Stimulated activated CD4-positive, alpha-beta T cell treated with anti-CD3 and anti-CD28 coated beads, Interleukin-2, amount 100 ng/mL, for 4 hours (primary cell): ENCODE measurements at regions not wholly inside any gene's neighbourhood (a gene's known extent, or its start where the extent isn't known, plus 50 kb on each side); places are given as distances from the start of the nearest gene placed in this dataset.
"Not testable (repeated sequence)": the region's sequence is repeated elsewhere in the genome, so short reads cannot be mapped to it uniquely, and the experiment has no call there.

Source experiments
- DNase-seq: peaks from one replicate; pipeline ENCODE4 v3.0.0-alpha.2; 2020; ENCODE audit warnings: low read depth

DNA sequence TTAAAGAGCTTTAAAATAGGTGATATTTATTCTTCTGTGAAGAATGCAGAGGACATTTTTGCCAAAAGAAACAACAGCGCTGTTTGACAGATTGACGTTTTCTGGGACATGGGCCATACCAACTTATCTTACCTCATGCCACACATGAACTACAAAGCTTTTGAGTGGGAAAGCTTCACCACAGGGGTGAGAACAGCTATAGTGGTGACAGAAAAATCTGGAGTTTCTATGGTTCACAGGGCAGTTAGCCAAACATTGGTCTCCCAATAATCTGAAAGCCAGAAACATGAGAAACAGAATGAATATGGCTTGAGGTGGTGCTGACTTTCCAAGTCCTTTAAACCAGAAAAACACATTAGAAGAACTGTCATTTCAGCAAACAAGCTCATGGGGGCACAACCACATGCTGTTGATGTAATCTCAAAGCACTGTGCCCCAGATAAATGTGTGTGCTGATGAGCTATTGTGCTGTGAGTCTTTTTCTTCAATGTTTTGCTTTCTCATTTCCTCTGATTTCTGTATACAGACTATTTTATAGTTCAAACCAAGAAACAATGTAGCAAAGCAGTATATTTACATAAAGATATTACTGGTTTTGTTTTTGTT is 905.4 kb downstream of the SLC16A7 start:
- DNase-seq, result no peak

DNA sequence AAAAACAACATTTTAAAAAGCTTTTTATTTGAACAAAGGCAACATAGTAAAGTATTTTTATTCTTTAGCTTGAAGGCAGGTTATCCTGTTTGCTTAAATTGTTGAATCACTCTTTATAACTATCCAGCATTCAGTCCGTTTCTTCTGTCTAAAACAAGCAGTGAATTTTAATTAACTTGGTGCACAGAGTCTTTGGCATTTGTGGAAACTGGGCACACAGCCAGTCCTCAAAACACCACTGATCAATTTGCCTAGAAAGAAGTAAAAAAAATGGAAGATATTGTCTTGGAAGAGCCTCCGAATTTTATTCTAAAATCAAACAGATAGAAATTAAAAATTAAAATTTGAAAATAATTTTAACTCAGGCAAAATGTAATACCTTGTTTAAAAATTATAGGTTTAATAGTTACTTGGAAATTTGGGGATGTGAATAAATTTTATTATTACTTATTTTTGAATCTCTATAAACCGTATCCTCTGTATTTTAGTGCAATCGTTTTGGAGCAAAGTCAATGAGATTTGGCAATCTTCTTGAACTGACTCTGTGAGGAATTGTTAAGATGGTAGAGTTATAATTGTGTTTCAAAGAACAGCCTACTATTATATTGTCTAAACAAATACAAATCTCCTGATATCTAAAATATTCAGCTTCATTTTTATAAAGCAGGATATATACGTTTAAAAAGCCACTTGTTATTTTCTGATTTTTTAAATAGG is 927.0 kb downstream of the SLC16A7 start:
- DNase-seq, result no peak

DNA sequence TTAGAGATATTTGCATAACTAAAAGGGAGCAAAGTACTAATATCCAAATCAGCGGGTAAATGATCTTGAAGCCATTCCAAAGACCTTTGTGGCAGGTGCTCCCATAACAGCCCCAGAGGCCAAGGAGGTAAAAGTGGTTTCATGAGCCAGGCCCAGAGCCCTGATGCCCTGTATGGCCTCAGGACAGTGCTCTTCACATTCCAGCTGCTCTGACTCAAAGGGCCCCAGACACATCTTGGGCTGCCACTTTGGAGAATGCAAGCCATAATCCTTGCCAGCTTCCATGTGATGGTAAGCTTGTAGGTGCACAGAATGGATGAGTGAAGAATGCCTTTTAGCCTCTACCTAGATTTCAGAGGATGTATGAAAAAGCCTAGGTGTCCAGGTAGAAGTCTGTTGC is 933.4 kb downstream of the SLC16A7 start:
- DNase-seq, result no peak

DNA sequence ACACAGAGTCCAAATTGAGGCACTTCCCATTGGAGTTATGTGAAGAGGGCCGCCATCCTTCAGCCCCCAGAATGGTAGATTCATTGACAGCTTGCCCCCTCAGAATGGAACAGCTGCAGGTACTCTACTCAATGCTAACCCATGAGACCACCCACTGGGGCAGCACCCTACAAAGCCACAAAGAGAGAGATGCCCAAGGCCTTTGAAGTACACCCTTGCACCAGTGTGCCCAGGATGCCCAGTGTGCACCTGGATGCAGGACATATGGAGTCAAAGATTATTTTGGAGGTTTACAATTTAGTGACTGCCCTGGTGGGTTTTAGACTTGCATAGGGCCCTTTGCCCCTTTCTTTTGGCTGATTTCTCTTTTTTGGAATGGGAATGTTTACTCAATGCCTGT is 933.9 kb downstream of the SLC16A7 start:
- no peak for DNase-seq

DNA sequence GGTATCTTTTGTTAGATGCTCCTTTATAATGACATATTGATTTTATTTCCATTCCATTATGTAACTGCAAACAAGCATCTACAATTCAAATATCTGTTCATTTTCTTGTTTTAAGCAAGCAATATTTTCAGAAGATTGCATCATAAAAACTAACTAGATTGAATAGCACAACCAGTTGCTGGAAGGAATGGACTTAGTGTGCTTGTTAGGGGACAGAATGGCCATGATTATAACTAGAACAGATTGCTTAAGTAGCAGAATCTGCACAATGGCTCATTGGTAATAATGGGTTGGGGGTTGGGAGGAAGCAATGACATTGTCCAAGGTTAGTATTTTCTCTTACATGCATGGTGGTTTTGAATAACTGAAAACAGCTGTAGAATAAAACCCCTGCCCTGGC is 939.5 kb downstream of the SLC16A7 start:
- DNase-seq, result no peak

DNA sequence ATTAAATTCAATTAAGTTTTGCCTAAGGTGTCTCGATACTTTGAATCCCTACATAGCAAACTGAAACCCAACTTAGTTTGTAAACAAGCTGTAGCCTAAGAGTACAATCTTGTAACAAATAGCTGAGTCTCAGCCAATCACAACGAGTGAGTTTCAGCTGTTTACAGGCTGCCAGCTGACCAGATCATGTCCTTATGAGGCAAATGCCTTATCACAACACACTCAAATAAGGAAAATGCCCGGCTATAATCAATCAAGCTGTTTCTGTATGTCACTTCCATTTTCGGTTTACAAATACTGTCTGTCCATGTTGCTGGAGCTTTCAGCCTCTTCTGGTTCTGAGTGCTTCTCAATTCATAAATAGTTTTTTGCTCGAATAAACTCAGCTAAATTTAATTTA is 943.8 kb downstream of the SLC16A7 start:
- no peak for DNase-seq

DNA sequence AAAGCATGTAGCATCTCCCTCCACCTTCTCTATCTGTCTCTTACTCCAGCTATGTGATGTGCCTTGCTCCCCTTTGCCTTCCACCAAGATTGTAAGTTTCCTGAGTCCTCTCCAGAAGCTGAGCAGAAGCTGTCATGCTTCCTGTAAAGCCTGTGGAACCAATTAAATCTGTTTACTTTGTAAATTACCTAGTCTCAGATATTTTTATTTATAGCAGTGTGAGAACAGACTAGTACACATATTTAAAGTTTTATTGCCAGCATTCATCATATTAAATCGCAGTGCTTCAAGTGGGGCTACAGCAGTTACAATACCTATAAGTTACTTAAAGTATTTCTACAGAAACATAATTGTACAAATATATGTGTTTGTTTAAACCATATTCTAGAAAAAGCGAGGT is 973.1 kb downstream of the SLC16A7 start:
- DNase-seq, result no peak

DNA sequence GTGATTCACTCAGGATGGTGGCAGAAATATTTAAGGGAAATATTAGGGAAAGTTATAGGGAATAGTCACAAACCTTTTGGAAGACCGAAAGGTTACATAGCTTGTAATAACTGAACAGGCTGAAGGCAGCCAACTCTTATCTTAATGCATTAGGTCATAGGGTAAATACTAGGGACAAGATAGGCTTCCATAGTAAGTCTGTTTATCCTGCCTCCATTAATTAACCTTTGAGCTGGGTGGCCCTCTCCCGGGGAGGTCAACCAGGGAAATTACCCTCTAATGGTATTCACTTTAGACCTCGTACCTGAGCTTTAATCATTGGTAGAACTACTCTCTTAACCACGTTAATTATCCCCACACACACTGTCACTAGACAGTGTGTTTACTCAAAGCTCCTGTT is 981.8 kb downstream of the SLC16A7 start:
- DNase-seq, result no peak

DNA sequence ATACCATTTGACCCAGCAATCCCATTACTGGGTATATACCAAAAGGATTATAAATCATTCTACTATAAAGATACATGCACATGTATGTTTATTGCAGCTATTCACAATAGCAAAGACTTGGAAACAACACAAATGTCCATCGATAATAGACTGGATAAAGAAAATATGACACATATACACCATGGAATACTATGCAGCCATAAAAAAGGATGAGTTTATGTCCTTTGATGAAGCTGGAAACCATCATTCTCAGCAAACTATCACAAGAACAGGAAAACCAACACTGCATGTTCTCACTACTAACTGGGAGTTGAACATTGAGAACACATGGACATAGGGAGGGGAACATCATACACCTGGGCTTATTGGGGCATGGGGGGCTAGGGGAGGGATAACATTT is 991.8 kb downstream of the SLC16A7 start:
- not testable (repeated sequence) for DNase-seq

DNA sequence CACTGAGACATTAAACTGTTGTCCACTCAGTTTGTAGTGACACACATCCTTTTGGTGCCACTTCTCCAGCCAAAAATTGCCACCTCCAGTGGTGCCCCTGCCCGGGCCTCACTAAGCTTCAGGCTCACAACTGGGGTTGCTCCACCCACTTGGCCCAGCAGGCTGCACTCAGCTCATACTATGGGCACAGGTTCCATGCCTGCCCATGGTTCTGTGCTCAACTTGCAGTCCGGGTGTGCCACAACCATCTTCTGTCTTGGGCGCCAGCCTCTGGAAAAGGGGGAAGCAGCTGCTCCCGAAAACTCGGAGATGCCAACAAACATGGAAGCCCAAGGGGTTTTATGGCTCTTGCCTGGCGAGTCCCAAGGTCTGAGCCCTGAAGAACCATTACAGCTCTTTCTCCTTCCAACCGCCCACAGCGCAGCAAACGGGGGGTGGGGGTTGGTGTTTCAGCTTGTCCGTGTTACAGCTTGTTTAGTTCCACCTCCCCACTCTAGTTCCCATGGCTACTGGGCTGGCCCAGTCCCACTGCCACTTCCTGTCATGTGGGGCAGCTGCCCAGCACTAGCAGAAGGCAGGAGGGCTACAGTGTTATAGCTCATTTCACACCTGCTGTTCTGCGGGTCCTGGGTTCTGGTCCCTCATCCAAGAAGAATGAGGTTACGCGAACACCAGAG is 998.3 kb downstream of the SLC16A7 start:
- no peak for DNase-seq

DNA sequence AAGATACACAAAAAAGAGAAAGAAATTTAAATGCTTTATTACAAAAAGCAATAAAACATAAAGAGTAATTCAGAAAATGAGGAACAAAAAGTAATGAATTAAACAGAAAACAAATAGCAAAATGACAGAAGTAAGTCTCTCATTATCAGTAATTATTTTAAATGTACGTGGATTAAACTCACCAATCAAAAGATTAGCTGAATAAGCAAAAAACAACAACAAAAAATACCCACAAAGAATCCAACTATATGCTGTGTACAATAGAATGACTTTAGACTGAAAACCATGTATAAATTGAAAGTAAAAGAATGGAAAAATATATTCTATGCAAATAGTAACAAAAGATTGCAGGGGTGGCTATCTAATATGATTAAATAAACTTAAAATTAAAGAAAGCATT is 1006.8 kb downstream of the SLC16A7 start:
- DNase-seq, result no peak

DNA sequence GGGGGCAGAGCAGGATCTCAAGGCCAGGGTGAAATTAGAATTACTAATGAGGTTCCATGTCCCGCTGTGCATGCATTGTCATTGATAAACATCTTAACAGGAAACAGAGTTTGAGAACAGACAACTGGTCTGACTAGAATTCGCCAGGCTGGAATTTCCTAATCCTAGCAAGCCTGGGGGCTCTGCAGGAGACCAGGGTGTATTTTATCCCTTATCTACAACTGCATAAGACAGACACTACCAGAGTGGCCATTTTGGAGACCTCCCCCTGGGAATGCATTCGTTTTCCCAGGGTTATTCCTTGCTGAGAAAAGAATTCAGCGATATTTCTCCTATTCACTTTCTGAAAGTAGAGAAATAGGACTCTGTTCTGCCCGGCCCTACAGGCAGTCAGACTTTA is 1007.6 kb downstream of the SLC16A7 start:
- not testable (repeated sequence) for DNase-seq

DNA sequence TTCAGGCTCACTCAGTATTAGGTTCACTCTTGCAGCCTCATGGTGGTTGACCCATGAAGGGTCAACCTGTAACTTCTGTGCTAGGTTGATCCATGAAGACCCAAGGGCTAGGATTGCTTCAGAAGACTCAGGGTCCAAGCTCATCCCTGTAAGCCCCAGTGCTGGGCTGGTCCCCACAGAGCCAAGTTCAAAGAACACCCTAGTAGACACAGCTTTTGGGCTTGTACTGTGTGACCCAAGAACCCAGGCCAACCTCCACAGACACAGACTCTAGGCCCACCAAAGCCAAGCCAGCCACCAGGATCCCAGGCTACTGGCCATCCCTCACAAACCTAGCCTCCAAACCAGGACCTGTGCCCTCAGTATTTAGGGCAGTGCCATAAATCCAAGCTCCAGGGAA is 1020.6 kb downstream of the SLC16A7 start:
- DNase-seq, result no peak

DNA sequence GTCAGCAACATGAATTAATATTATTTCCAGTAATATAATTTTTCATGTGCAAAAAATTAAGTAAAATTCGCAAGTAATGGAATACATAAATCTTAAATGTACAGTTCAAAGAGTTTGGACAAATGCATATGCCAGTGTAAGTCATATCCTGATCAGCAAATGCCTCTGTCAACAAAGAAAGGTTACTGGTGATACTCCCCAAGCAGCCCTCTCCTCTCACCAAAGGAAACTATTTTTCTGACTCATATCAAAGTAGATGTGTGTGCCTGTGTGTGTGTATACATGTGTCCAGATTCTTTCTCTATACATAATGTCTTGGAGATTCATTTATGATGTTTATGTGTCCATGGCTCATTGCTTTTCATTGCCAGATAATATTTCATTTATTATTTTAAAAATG is 1035.0 kb downstream of the SLC16A7 start:
- no peak for DNase-seq

DNA sequence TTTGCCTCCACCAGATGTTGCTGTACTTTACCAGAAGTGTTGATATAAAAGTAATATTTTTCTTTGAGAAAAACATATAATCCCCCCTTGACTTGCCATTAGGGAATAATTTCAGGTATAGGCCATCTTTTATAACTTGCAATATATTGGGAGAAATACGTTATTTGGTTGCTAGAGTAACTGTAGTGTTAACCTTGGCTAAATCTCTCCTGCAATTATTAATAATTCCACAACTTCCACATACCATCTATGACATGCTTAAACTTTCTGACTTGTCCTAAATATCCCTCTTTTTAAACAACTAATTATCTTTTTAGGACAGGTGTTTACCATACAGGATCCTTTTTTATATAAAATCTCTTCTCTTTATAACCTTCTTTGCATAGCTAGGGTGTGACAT is 1048.2 kb downstream of the SLC16A7 start:
- DNase-seq, result no peak

DNA sequence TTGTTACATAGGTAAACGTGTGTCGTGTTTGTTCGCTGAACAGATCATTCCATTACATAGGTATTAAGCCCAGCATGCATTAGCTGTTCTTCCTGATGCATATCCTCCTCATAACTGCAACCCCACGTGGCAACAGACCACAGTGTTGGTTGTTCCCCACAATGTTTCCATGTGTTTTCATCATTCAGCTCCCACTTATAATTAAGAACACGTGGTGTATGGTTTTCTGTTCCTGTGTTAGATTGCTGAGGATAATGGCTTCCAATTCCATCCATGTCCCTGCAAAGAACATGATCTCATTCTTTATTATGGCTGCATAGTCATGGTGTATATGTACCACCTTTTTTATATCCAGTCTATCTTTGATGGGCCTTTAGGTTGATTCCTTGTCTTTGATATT is 1071.1 kb downstream of the SLC16A7 start:
- no peak for DNase-seq

DNA sequence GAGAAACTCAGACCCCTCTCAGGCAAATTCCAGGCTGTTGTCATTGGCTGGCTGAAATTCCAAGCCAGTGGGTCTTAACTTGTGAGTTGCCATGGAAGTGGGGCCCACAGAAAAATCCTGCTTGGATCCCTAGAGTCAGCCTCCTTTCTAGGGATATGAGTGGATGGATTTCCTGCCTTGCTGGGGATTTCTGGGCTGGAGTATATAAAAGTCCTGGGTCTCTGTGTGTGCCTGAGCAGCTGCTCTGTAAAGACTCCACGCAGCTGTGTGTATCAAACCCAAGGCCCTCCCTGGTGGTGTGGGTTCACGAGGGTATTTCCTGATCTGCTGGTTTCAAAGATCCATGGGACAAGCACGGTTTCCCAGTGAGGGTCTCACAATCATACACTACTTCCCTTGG is 1077.1 kb downstream of the SLC16A7 start:
- no peak for DNase-seq

DNA sequence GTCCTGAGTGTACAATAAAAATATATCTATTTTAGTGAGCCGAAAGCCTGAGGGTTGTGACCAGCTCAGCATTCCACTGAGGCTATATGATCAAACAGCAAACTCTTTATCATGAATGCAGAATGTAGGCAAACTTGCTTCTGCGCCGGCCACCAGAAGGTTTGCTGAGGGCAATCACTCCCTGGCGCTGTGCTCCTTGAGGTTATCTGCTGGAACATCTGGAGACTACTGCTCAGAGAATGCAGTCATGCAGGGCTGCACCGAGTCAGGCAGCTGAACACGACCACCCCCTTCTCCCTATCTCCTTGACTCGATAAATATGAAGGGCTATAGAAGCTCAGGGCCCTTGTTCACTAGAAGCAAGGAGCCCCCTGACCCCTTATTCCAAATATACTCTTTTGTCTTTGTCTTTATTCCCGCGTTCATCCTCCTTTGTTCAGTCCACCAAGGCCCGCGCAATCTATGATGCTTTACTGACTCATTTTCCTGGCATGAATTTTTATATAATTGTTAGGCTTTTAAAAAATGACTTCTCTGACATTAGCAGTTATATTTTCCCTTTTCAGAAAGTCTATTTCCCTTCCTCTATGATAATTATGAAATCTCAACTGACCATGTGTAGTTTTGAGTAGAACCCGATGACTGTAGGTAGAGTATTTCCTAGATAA is 1089.3 kb downstream of the SLC16A7 start:
- no peak for DNase-seq

DNA sequence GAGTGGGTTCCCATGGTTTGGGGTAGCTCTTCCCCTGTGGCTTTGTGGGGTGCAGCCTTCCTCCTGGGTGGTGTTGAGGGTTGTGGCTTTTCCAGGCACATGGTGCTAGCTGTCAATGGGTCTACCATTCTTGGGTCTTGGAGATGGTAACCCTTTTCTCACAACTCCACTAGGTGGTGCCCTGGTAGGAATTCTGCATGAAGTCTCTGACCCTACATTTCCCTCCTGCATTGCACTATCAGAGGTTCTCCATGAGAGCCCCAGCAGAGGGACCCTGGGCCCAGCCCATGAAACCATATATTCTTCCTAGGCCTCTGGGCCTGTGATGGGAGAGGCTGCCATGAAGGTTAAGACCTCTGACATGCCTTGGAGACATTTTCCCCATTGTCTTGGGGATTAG is 1093.3 kb downstream of the SLC16A7 start:
- no peak for DNase-seq

DNA sequence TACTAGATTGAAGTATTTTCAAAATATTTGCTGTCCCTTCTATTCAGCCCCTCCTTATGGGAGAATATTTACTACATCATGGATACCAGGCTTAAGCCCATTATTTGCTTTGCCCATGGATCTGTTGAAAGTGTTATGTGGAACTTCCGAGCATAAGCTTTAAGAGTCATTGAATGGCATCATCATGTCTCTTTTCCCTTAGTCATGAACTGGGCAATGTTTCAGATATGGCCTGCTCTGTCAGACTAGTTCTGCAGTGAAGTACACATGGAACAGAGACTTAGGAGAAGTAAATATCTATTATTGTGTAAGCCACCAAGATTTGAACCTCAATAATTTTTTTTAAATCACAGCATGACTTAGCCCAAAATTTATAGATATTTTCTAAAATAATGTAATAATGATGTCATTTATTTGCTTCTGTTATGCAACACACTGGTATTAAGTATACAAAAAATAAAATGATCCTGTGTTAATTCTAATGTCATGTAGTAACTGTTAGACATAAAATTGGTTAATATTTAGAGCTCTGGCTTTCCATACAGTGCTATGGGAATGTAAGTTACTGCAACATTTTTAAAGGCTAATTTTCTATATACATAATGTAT is 1097.3 kb downstream of the SLC16A7 start:
- no peak for DNase-seq

DNA sequence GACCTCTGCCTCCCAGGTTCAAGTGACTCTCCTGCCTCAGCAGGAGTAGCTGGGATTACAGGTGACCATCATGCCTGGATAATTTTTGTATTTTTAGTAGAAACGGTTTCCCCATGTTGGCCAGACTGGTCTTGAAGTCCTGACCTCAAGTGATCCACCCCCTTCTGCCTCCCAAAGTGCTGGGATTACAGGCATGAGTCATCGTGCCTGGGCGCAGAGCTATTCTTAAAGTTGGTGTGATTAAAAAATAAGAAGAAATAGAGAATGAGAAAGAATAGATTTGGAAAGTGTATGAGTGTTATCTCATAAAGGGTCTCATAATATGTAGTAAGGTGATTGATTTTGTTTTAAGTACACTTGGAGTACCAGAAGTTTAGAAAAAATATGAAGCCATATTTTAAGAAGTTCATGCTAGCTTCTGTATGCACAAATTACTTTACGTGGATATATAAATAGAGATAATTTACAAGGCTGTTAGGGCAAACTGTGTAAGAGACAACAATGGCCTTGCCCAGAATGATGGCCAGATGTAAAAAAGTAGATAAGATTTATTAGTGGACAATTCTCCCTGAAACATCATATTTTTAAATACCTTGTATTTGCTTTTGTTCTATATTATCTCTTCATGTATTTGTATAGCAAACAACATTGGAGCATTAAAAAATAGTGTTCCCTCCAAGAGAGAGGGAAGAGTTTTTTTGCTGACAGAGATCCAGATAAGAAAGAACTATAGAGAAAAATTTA is 1108.5 kb downstream of the SLC16A7 start:
- DNase-seq, result no peak

DNA sequence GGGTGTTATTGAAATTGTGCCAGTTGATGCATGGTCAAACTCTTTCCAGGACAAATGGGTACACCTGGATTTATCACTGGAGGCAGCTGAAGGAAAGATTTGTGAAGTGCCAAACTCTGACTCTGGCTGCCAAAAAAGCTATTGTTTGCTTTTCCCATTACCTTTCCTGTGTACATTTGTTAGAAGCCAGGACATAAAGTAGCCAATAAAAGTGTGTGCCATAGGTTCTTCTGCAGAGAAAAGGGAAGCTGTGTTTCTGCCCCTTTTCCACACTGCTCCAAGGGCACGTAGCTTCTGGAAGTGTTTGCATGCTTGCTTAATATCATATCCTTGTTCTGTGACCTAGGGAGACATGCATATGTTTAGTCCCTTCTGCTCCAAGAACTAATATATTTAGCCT is 1114.4 kb downstream of the SLC16A7 start:
- no peak for DNase-seq
